ENCODE measurements at regions not wholly inside any gene's neighbourhood (a gene's known extent, or its start where the extent isn't known, plus 50 kb on each side); places are given as distances from the start of the nearest gene placed in this dataset.

DNA sequence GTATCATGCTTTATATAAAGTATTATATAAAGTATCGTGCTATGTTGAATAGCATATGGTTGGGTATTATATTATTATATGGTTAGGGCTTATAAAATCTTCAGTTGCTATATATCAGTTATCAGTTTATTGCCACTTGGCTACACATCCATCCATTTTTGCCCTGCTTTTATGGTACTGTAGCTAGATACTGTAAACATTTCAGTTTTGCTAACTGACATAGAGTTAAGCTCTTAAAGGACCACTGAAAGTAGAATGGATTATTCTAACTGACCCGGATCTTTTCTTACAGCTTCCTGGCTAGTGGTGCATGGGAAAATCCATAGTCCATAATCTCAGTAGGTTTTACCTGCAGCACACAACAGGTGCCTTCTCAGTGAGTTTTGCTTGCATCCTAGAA, 405.3 kb upstream of the LUZP2 start:
- TF ChIP-seq ZNF70 (CRISPR knock-in tag; IDR thresholded peaks at IDR 0.05) = no peak
- TF ChIP-seq ISL1 (CRISPR knock-in tag; IDR thresholded peaks at IDR 0.05) = no peak
- TF ChIP-seq CSDC2 (CRISPR knock-in tag; IDR thresholded peaks at IDR 0.05) = no peak
- no peak for TF ChIP-seq BACH2 (CRISPR knock-in tag; IDR thresholded peaks at IDR 0.05; ENCODE audit: borderline replicate concordance)
- TF ChIP-seq, protein P1, sequence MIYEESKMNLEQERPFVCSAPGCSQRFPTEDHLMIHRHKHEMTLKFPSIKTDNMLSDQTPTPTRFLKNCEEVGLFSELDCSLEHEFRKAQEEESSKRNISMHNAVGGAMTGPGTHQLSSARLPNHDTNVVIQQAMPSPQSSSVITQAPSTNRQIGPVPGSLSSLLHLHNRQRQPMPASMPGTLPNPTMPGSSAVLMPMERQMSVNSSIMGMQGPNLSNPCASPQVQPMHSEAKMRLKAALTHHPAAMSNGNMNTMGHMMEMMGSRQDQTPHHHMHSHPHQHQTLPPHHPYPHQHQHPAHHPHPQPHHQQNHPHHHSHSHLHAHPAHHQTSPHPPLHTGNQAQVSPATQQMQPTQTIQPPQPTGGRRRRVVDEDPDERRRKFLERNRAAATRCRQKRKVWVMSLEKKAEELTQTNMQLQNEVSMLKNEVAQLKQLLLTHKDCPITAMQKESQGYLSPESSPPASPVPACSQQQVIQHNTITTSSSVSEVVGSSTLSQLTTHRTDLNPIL (CRISPR knock-in tag; IDR thresholded peaks at IDR 0.05; ENCODE audit: low read depth) = no peak
- no peak for TF ChIP-seq OSR1 (CRISPR knock-in tag; IDR thresholded peaks at IDR 0.05)
- TF ChIP-seq ESRRG (CRISPR knock-in tag; IDR thresholded peaks at IDR 0.05) = no peak
- no peak for TF ChIP-seq ZNF565 (CRISPR knock-in tag; conservative IDR thresholded peaks at IDR 0.05; ENCODE audit: low read depth)
- no peak for TF ChIP-seq RARB (CRISPR knock-in tag; IDR thresholded peaks at IDR 0.05)
- TF ChIP-seq, protein P2, sequence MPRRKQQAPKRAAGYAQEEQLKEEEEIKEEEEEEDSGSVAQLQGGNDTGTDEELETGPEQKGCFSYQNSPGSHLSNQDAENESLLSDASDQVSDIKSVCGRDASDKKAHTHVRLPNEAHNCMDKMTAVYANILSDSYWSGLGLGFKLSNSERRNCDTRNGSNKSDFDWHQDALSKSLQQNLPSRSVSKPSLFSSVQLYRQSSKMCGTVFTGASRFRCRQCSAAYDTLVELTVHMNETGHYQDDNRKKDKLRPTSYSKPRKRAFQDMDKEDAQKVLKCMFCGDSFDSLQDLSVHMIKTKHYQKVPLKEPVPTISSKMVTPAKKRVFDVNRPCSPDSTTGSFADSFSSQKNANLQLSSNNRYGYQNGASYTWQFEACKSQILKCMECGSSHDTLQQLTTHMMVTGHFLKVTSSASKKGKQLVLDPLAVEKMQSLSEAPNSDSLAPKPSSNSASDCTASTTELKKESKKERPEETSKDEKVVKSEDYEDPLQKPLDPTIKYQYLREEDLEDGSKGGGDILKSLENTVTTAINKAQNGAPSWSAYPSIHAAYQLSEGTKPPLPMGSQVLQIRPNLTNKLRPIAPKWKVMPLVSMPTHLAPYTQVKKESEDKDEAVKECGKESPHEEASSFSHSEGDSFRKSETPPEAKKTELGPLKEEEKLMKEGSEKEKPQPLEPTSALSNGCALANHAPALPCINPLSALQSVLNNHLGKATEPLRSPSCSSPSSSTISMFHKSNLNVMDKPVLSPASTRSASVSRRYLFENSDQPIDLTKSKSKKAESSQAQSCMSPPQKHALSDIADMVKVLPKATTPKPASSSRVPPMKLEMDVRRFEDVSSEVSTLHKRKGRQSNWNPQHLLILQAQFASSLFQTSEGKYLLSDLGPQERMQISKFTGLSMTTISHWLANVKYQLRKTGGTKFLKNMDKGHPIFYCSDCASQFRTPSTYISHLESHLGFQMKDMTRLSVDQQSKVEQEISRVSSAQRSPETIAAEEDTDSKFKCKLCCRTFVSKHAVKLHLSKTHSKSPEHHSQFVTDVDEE (CRISPR knock-in tag; IDR thresholded peaks at IDR 0.05) = no peak
- no peak for TF ChIP-seq ZFP30 (CRISPR knock-in tag; IDR thresholded peaks at IDR 0.05)
- no peak for TF ChIP-seq ZNF8 (CRISPR knock-in tag; IDR thresholded peaks at IDR 0.05)
- TF ChIP-seq ZFP3 (CRISPR knock-in tag; IDR thresholded peaks at IDR 0.05) = no peak
- TF ChIP-seq, protein P3, sequence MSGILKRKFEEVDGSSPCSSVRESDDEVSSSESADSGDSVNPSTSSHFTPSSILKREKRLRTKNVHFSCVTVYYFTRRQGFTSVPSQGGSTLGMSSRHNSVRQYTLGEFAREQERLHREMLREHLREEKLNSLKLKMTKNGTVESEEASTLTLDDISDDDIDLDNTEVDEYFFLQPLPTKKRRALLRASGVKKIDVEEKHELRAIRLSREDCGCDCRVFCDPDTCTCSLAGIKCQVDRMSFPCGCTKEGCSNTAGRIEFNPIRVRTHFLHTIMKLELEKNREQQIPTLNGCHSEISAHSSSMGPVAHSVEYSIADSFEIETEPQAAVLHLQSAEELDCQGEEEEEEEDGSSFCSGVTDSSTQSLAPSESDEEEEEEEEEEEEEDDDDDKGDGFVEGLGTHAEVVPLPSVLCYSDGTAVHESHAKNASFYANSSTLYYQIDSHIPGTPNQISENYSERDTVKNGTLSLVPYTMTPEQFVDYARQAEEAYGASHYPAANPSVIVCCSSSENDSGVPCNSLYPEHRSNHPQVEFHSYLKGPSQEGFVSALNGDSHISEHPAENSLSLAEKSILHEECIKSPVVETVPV (CRISPR knock-in tag; IDR thresholded peaks at IDR 0.05) = no peak
- no peak for TF ChIP-seq ZC3H10 (CRISPR knock-in tag; IDR thresholded peaks at IDR 0.05)
- no peak for TF ChIP-seq GLIS3 (CRISPR knock-in tag; IDR thresholded peaks at IDR 0.05)
- no peak for TF ChIP-seq TOX (CRISPR knock-in tag; IDR thresholded peaks at IDR 0.05; ENCODE audit: borderline replicate concordance)
- ATAC-seq = no peak

DNA sequence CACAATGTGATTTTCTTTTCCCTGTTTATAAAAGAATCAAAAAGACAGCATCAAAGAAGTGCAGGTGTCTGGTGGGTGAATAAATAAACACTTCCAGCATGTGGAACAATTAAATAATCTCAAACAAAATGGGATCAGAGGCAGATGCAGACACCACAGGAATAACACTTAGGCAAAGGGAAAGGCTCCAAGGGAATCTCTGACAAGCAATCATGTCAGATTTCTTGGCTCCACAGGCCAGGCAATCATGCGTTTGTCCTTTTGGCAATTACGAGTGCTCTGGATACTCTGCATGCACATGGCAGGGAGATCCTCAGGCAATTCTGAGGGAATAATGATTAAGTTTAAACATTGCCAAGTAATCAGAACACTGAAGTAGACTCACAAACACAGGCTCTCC, 403.5 kb upstream of the LUZP2 start:
- no peak for TF ChIP-seq ZNF8 (CRISPR knock-in tag; IDR thresholded peaks at IDR 0.05)
- ATAC-seq = peak; percentile 44; the same call in 2 of the 3 replicates

DNA sequence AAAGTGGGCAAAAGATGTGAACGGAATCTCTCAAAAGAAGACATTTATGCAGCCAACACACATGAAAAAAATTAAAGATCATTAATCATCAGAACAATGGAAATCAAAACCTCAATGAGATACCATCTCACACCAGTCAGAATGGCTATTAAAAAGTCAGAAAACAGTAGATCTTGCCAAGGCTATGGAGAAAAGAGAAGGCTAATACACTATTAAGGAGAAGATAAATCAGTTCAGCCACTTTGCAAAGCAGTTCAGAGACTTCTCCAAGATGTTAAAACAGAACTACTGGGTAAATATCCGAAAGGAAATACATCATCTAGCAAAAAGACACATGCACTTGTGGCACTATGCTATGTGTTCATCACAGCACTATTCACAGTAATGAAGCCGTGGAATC, 388.2 kb upstream of the LUZP2 start:
- ATAC-seq = no peak
- TF ChIP-seq, protein P2 (CRISPR knock-in tag; IDR thresholded peaks at IDR 0.05) = no peak
- no peak for TF ChIP-seq OSR1 (CRISPR knock-in tag; IDR thresholded peaks at IDR 0.05)
- no peak for TF ChIP-seq ISL1 (CRISPR knock-in tag; IDR thresholded peaks at IDR 0.05)
- TF ChIP-seq ZC3H10 (CRISPR knock-in tag; IDR thresholded peaks at IDR 0.05) = no peak
- TF ChIP-seq, protein P1 (CRISPR knock-in tag; IDR thresholded peaks at IDR 0.05; ENCODE audit: low read depth) = no peak
- no peak for TF ChIP-seq ZNF70 (CRISPR knock-in tag; IDR thresholded peaks at IDR 0.05)
- no peak for TF ChIP-seq ZFP3 (CRISPR knock-in tag; IDR thresholded peaks at IDR 0.05)
- no peak for TF ChIP-seq ARNTL (CRISPR knock-in tag; IDR thresholded peaks at IDR 0.05; ENCODE audit: borderline replicate concordance, low read depth)
- TF ChIP-seq RARB (CRISPR knock-in tag; IDR thresholded peaks at IDR 0.05) = no peak
- TF ChIP-seq ESRRG (CRISPR knock-in tag; IDR thresholded peaks at IDR 0.05) = no peak

DNA sequence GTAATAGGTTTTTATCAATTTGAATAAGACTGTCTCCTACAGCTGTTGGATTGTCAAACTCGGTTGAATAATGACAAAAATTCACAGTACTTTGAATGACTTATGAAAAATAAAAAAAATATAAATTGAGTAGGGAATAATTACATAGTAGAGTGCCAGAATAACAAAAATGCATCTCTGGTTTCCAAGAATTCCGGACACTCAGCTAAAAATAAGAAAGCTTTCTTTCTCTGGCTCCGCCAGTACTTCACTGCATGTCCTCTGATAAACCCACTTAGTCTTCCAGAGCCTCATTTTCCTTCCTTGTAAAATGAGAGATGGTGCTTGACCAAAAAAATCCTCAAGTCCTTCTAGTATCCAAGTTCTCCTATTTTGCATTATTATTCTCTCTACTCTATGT, 374.6 kb upstream of the LUZP2 start:
- no peak for ATAC-seq

More for the DNA sequence above, 374.6 kb upstream of the LUZP2 start:
- TF ChIP-seq ZFP3 (CRISPR knock-in tag; IDR thresholded peaks at IDR 0.05) = no peak
- TF ChIP-seq, protein P4, sequence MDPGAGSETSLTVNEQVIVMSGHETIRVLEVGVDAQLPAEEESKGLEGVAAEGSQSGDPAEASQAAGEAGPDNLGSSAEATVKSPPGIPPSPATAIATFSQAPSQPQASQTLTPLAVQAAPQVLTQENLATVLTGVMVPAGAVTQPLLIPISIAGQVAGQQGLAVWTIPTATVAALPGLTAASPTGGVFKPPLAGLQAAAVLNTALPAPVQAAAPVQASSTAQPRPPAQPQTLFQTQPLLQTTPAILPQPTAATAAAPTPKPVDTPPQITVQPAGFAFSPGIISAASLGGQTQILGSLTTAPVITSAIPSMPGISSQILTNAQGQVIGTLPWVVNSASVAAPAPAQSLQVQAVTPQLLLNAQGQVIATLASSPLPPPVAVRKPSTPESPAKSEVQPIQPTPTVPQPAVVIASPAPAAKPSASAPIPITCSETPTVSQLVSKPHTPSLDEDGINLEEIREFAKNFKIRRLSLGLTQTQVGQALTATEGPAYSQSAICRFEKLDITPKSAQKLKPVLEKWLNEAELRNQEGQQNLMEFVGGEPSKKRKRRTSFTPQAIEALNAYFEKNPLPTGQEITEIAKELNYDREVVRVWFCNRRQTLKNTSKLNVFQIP (CRISPR knock-in tag; IDR thresholded peaks at IDR 0.05; ENCODE audit: borderline replicate concordance, low read depth) = no peak
- TF ChIP-seq ZNF565 (CRISPR knock-in tag; conservative IDR thresholded peaks at IDR 0.05; ENCODE audit: low read depth) = no peak
- no peak for TF ChIP-seq TCF4 (CRISPR knock-in tag; IDR thresholded peaks at IDR 0.05; ENCODE audit: borderline replicate concordance)
